ENCODE measurements at regions not wholly inside any gene's neighbourhood (a gene's known extent, or its start where the extent isn't known, plus 50 kb on each side); places are given as distances from the start of the nearest gene placed in this dataset.

GRCh38 chr18:39753178-39753577 lies 2187.6 kb upstream of the CELF4 start:
- no peak for TF ChIP-seq CTCF (IDR thresholded peaks at IDR 0.05)
- no peak for TF ChIP-seq POLR2A (IDR thresholded peaks at IDR 0.05)
